Glutamatergic neuron (in vitro differentiated cells): ENCODE measurements at regions not wholly inside any gene's neighbourhood (a gene's known extent, or its start where the extent isn't known, plus 50 kb on each side); places are given as distances from the start of the nearest gene placed in this dataset.

Source experiments
- DNase-seq: peaks from one replicate; pipeline ENCODE4 v3.0.0; 2022
- H3K27ac Mint-ChIP-seq: one replicate; pipeline ENCODE4 v1.8.0; 2020; ENCODE audit warnings: mild to moderate bottlenecking, mixed read lengths, inconsistent platforms; ENCODE audit not compliant: unreplicated experiment
- H3K27me3 Mint-ChIP-seq: one replicate; pipeline ENCODE4 v1.8.0; 2020; ENCODE audit warnings: mild to moderate bottlenecking, moderate library complexity, mixed read lengths, inconsistent platforms; ENCODE audit not compliant: unreplicated experiment
- H3K36me3 Mint-ChIP-seq: one replicate; pipeline ENCODE4 v1.8.0; 2020; ENCODE audit warnings: mild to moderate bottlenecking, mixed read lengths, inconsistent platforms; ENCODE audit not compliant: unreplicated experiment
- H3K4me1 Mint-ChIP-seq: one replicate; pipeline ENCODE4 v1.8.0; 2020; ENCODE audit warnings: mild to moderate bottlenecking, low read depth, mixed read lengths, inconsistent platforms; ENCODE audit not compliant: unreplicated experiment
- H3K4me3 Mint-ChIP-seq: one replicate; pipeline ENCODE4 v1.8.0; 2020; ENCODE audit warnings: mild to moderate bottlenecking, mixed read lengths, inconsistent platforms; ENCODE audit not compliant: unreplicated experiment
- H3K9me3 Mint-ChIP-seq: one replicate; pipeline ENCODE4 v1.8.0; 2020; ENCODE audit warnings: mild to moderate bottlenecking, moderate library complexity, mixed read lengths, inconsistent platforms; ENCODE audit not compliant: unreplicated experiment
- TF ChIP-seq, protein P1 (sequence below): fragments of 200-600 bp; sonication (generic); IDR thresholded peaks from one replicate; pipeline ENCODE4 v1.5.0; 2021; ENCODE audit not compliant: partially characterized antibody, unreplicated experiment

DNA sequence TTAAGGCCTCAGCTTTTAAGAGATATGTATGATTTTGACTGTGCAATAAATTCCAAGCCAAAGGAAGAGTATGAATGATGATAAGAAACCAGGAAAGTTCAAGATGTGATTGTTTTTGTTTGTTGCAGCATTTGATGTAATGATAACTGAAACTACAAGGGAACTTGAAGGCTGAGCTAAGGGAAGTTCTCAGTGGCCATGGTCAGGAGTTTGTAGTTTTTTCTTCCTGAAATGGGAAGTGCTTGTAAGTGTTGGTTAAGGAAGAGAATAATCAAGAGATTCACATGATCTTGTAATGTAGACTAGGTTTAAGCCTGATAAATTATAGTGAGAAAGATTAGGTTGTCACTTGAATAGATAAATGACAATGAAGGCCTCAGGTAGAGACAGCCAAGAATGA is 53.4 kb downstream of the PTCHD4 start:
- TF ChIP-seq, protein P1, sequence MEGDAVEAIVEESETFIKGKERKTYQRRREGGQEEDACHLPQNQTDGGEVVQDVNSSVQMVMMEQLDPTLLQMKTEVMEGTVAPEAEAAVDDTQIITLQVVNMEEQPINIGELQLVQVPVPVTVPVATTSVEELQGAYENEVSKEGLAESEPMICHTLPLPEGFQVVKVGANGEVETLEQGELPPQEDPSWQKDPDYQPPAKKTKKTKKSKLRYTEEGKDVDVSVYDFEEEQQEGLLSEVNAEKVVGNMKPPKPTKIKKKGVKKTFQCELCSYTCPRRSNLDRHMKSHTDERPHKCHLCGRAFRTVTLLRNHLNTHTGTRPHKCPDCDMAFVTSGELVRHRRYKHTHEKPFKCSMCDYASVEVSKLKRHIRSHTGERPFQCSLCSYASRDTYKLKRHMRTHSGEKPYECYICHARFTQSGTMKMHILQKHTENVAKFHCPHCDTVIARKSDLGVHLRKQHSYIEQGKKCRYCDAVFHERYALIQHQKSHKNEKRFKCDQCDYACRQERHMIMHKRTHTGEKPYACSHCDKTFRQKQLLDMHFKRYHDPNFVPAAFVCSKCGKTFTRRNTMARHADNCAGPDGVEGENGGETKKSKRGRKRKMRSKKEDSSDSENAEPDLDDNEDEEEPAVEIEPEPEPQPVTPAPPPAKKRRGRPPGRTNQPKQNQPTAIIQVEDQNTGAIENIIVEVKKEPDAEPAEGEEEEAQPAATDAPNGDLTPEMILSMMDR = no peak

DNA sequence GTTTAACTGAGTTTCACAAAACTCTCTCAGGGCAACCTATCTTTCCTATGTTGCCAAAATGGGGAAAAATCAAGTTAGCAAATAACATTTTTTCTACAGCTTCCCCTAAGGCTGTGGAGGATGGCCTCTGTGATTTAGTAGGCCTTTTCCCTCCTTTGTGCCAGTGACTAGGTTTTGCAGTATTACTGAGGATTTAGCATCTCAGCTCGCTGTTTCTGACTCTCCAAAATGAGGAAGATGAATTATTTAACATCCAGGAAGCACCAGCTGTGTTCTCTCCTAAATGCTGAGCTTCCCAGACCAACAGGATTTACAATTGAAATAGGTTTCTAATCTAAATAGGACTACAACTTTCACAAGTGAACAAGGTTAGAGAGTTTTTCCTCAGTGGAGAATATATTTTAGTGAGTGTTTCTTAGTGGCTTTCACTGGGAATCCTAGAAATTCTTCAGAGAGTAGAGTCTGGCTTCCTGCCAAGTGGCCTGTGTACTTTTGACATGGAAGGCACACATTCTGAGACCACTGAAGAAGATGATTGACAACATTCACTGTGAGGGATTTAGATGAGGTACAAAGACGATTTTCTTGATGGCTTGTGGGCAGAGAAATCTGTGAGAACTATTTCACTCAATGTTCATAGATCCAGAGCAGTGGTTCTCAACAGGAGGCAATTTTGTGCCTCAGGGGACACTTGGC is 62.4 kb downstream of the PTCHD4 start:
- Mint-ChIP-seq H3K27ac (peak overlapping the region; percentile 20), H3K36me3 (no peaks in the 10 kb centered on the region), H3K27me3 (no peaks in the 10 kb centered on the region), H3K4me1 (peaks cover 9% of the 10 kb centered on the region), H3K9me3 (peaks cover 3% of the 10 kb centered on the region), H3K4me3 (peak overlapping the region; percentile 5)
- TF ChIP-seq, protein P1 = no peak
- DNase-seq = no peak

More for the DNA sequence above, 53.4 kb downstream of the PTCHD4 start:
- no peak overlapping the region for H3K4me3 Mint-ChIP-seq
- no peak for DNase-seq
- no peaks in the 10 kb centered on the region for H3K9me3 Mint-ChIP-seq
- H3K27me3 Mint-ChIP-seq = no peaks in the 10 kb centered on the region
- H3K36me3 Mint-ChIP-seq = no peaks in the 10 kb centered on the region
- no peaks in the 10 kb centered on the region for H3K4me1 Mint-ChIP-seq
- H3K27ac Mint-ChIP-seq = no peak overlapping the region

DNA sequence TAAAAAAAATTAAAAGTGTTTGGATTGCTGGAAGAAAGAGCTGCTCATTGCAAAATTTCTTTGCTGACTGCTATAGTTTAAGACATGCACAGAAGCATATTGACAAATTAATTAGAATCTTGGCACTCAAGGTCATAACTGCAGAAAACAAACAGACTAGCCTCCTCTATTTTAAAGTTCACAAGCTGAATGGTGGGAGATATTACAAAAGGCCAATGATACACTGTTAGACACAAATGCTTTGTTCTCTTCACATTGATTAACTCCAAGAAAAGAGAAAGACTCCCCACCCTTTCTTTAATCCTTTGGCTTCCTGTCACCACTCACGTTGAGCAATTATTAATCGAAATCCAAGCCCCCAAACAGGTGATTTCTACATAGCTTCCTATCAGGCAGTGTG is 69.1 kb downstream of the PTCHD4 start:
- Mint-ChIP-seq H3K9me3 (no peaks in the 10 kb centered on the region), H3K27me3 (no peaks in the 10 kb centered on the region), H3K36me3 (no peaks in the 10 kb centered on the region), H3K27ac (no peak overlapping the region), H3K4me3 (no peak overlapping the region), H3K4me1 (no peaks in the 10 kb centered on the region)
- TF ChIP-seq, protein P1 = no peak
- DNase-seq = no peak

GRCh38 chr6:48037946-48038345 is 73.1 kb downstream of the PTCHD4 start:
- H3K4me1 Mint-ChIP-seq = no peaks in the 10 kb centered on the region
- DNase-seq = no peak
- no peaks in the 10 kb centered on the region for H3K9me3 Mint-ChIP-seq
- H3K4me3 Mint-ChIP-seq = no peak overlapping the region
- H3K27ac Mint-ChIP-seq = no peak overlapping the region
- TF ChIP-seq, protein P1 = no peak
- no peaks in the 10 kb centered on the region for H3K27me3 Mint-ChIP-seq
- no peaks in the 10 kb centered on the region for H3K36me3 Mint-ChIP-seq

DNA sequence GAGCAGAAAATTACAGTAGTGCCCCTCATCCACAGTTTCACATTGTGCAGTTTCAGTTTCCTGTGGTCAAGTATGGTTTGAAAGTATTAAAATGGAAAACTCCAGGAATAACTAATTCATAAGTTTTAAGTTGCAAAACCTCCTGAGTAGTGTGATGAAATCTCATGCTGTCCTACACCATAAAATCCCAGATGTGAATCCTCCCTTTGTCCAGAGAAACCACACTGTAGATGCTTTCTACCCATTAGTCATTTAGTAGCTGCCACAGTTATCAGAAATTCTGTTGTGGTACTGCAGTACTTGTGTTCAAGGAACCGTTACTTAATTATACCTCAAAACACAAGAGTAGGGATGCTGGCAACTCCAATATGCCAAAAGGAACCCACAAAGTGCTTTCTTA is 74.7 kb downstream of the PTCHD4 start:
- Mint-ChIP-seq H3K4me1 (peaks cover 3% of the 10 kb centered on the region), H3K9me3 (peaks cover 2% of the 10 kb centered on the region), H3K4me3 (no peak overlapping the region), H3K27me3 (no peaks in the 10 kb centered on the region), H3K27ac (no peak overlapping the region), H3K36me3 (no peaks in the 10 kb centered on the region)
- DNase-seq = no peak
- TF ChIP-seq, protein P1 = no peak
